Esophagus muscularis mucosa (tissue), 4 donors: ENCODE measurements at regions not wholly inside any gene's neighbourhood (a gene's known extent, or its start where the extent isn't known, plus 50 kb on each side); places are given as distances from the start of the nearest gene placed in this dataset.

ENCODE experiments used
- EP300 ChIP-seq: sonication (generic); formaldehyde crosslinking; IDR thresholded peaks from one replicate; pipeline ENCODE4 v1.6.1; 2017; ENCODE audit warnings: antibody characterized with exemption
- POLR2A ChIP-seq: fragments of 450-650 bp; IDR thresholded peaks from one replicate; pipeline ENCODE4 v1.6.1; 2017; ENCODE audit warnings: antibody characterized with exemption, moderate library complexity, mild to moderate bottlenecking, low read depth
- POLR2AphosphoS5 ChIP-seq, 2 donors: sonication (generic); formaldehyde crosslinking; IDR thresholded peaks; one replicate each; pipeline ENCODE4 v1.6.1; 2017; ENCODE audit warnings: antibody characterized with exemption in 2 of 2
- TF ChIP-seq, protein P1 (sequence below), 3 experiments: fragments of 200-600 bp in 2 of 3; fragments of 450-650 bp in 1 of 3; sonication (generic) in 2 of 3; IDR thresholded peaks; one replicate each; pipeline ENCODE4 v1.5.1; 2017 to 2019; ENCODE audit warnings: antibody characterized with exemption in 3 of 3, mild to moderate bottlenecking in 2 of 3, moderate library complexity in 1 of 3

DNA sequence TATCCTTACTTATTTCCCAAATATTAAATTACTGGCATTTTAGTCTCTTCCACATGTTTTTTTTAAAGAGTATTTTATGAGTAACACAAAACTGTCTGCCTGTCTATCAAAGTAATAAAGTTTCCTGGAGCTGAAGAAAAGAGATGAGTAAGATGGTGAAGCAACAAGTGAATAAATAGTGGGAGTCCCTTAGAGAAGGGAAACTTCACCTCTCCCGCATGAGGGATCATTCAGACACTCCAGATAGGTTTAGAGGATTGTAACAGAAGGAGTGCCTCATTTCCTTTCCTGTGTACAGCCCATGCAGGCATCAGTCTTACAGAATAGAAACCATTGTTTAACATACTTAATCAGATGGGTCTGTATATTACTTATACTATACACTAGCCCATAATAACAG is 205.7 kb downstream of the USP25 start:
- TF ChIP-seq, protein P1, sequence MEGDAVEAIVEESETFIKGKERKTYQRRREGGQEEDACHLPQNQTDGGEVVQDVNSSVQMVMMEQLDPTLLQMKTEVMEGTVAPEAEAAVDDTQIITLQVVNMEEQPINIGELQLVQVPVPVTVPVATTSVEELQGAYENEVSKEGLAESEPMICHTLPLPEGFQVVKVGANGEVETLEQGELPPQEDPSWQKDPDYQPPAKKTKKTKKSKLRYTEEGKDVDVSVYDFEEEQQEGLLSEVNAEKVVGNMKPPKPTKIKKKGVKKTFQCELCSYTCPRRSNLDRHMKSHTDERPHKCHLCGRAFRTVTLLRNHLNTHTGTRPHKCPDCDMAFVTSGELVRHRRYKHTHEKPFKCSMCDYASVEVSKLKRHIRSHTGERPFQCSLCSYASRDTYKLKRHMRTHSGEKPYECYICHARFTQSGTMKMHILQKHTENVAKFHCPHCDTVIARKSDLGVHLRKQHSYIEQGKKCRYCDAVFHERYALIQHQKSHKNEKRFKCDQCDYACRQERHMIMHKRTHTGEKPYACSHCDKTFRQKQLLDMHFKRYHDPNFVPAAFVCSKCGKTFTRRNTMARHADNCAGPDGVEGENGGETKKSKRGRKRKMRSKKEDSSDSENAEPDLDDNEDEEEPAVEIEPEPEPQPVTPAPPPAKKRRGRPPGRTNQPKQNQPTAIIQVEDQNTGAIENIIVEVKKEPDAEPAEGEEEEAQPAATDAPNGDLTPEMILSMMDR (IDR thresholded peaks at IDR 0.05), result no peak
- no peak for TF ChIP-seq POLR2A
- TF ChIP-seq POLR2AphosphoS5 (IDR thresholded peaks at IDR 0.05), result no peak
- TF ChIP-seq EP300, result no peak
